Loucy (cell line): ENCODE measurements at regions not wholly inside any gene's neighbourhood (a gene's known extent, or its start where the extent isn't known, plus 50 kb on each side); places are given as distances from the start of the nearest gene placed in this dataset.

Experiments used
- H2AFZ ChIP-seq: fragments of 200-600 bp; sonication (generic); 2 replicates; pipeline ENCODE4 v1.6.0; 2016; ENCODE audit warnings: antibody characterized with exemption, mild to moderate bottlenecking, low read length, moderate library complexity
- H3F3A ChIP-seq: fragments of 200-600 bp; 2 replicates; pipeline ENCODE4 v1.6.0; 2016; ENCODE audit warnings: antibody characterized with exemption, low read depth, mild to moderate bottlenecking
- H3K27me3 ChIP-seq: fragments of 200-600 bp; sonication (generic); 2 replicates; pipeline ENCODE4 v1.6.1; 2014; ENCODE audit warnings: low read length, mild to moderate bottlenecking; ENCODE audit not compliant: insufficient read depth, poor library complexity, severe bottlenecking
- H3K36me3 ChIP-seq: fragments of 200-600 bp; sonication (generic); 2 replicates; pipeline ENCODE4 v1.6.1; 2016; ENCODE audit warnings: low read length; ENCODE audit not compliant: insufficient read depth
- H3K4me1 ChIP-seq: fragments of 200-600 bp; sonication (generic); 2 replicates; pipeline ENCODE4 v1.5.1; 2014; ENCODE audit warnings: low read length, mild to moderate bottlenecking; ENCODE audit not compliant: insufficient read depth, poor library complexity, severe bottlenecking
- H3K4me2 ChIP-seq: fragments of 200-600 bp; sonication (generic); 2 replicates; pipeline ENCODE4 v1.6.0; 2014; ENCODE audit warnings: antibody characterized with exemption, low read length, low read depth, mild to moderate bottlenecking; ENCODE audit not compliant: poor library complexity, severe bottlenecking
- H3K4me3 ChIP-seq: fragments of 200-600 bp; sonication (generic); 2 replicates; pipeline ENCODE4 v1.5.1; 2014; ENCODE audit warnings: low read length, mild to moderate bottlenecking, mixed read lengths; ENCODE audit not compliant: poor library complexity, severe bottlenecking
- H3K79me2 ChIP-seq: fragments of 200-600 bp; sonication (generic); 2 replicates; pipeline ENCODE4 v1.6.1; 2014; ENCODE audit warnings: low read length; ENCODE audit not compliant: insufficient read depth
- H3K9ac ChIP-seq: fragments of 200-600 bp; sonication (generic); 2 replicates; pipeline ENCODE4 v1.6.0; 2014; ENCODE audit warnings: mild to moderate bottlenecking, low read depth, low read length, moderate library complexity; ENCODE audit not compliant: poor library complexity, severe bottlenecking
- H3K9me2 ChIP-seq: fragments of 200-600 bp; sonication (generic); replicated peaks from 2 replicates; pipeline ENCODE4 v1.6.1; 2016; ENCODE audit warnings: low read depth, low read length, mixed read lengths
- H3K9me3 ChIP-seq: fragments of 200-600 bp; sonication (generic); 2 replicates; pipeline ENCODE4 v1.6.1; 2014; ENCODE audit warnings: mild to moderate bottlenecking, antibody characterized with exemption, low read length, low read depth; ENCODE audit not compliant: insufficient read depth
- H4K20me1 ChIP-seq: fragments of 200-600 bp; sonication (generic); 2 replicates; pipeline ENCODE4 v1.6.0; 2014; ENCODE audit warnings: antibody characterized with exemption, low read length, mild to moderate bottlenecking; ENCODE audit not compliant: insufficient read depth, poor library complexity, severe bottlenecking
- EZH2phosphoT487 ChIP-seq: fragments of 200-600 bp; IDR thresholded peaks from 2 replicates; pipeline ENCODE4 v1.6.1; 2018; ENCODE audit warnings: antibody characterized with exemption, mild to moderate bottlenecking, moderate library complexity, borderline replicate concordance
- TF ChIP-seq, protein P1 (sequence below): fragments of 200-600 bp; sonication (generic); conservative IDR thresholded peaks from 2 replicates; pipeline ENCODE4 v1.5.1; 2014; ENCODE audit warnings: mild to moderate bottlenecking, antibody characterized with exemption, low read length

DNA sequence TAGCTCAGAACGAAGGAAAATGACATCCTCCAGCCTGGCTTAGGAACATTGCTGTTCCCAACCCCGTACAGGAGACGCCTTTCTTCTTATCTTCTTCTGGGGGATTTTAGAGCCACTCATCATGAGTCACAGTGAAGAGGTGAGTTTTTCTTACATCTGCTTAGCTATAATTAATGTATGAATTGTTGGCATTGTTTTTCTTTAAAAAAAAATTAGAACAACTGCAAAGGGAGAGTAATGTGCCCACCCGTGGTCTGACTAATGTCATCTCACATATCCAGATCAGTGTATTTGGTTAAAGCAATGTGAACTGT lies 310.6 kb upstream of the TSHZ3 start:
- Histone ChIP-seq H3K9ac (no peak overlapping the region), H4K20me1 (no peaks in the 10 kb centered on the region), H3K79me2 (no peaks in the 10 kb centered on the region), H3K9me3 (peaks cover 3% of the 10 kb centered on the region; the same call in 1 of the 2 replicates), H3K9me2 (no peaks in the 10 kb centered on the region), H2AFZ (no peak overlapping the region), H3K36me3 (no peaks in the 10 kb centered on the region), H3K4me2 (no peak overlapping the region), H3K4me1 (no peaks in the 10 kb centered on the region), H3F3A (no peaks in the 10 kb centered on the region), H3K27me3 (no peaks in the 10 kb centered on the region), H3K4me3 (no peak overlapping the region)
- TF ChIP-seq, protein P1, sequence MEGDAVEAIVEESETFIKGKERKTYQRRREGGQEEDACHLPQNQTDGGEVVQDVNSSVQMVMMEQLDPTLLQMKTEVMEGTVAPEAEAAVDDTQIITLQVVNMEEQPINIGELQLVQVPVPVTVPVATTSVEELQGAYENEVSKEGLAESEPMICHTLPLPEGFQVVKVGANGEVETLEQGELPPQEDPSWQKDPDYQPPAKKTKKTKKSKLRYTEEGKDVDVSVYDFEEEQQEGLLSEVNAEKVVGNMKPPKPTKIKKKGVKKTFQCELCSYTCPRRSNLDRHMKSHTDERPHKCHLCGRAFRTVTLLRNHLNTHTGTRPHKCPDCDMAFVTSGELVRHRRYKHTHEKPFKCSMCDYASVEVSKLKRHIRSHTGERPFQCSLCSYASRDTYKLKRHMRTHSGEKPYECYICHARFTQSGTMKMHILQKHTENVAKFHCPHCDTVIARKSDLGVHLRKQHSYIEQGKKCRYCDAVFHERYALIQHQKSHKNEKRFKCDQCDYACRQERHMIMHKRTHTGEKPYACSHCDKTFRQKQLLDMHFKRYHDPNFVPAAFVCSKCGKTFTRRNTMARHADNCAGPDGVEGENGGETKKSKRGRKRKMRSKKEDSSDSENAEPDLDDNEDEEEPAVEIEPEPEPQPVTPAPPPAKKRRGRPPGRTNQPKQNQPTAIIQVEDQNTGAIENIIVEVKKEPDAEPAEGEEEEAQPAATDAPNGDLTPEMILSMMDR = no peak
- TF ChIP-seq EZH2phosphoT487 = no peak

DNA sequence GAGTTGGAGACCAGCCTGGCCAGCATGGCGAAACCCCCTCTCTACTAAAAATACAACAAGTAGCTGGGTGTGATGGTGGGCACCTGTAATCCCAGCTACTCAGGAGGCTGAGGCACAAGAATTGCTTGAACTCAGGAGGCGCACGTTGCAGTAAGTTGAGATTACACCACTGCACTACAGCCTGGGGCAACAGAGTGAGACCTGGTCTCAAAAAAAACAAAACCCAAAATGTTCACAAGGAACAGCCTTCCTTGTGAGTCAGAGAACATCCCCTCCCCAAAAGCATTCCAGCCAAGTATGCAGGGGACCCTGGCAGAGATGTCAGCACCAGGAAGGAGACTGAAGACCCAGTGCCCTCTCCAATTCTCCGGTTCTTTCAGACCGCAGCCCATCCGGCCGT lies 314.9 kb upstream of the TSHZ3 start:
- Histone ChIP-seq H3K4me1 (no peaks in the 10 kb centered on the region), H3K79me2 (no peaks in the 10 kb centered on the region), H3K36me3 (no peaks in the 10 kb centered on the region), H3F3A (no peaks in the 10 kb centered on the region), H3K4me3 (no peak overlapping the region), H3K4me2 (no peak overlapping the region), H2AFZ (no peak overlapping the region), H3K9me3 (peaks cover 3% of the 10 kb centered on the region; the same call in 1 of the 2 replicates), H4K20me1 (no peaks in the 10 kb centered on the region), H3K27me3 (no peaks in the 10 kb centered on the region), H3K9ac (no peak overlapping the region), H3K9me2 (no peaks in the 10 kb centered on the region)
- no peak for TF ChIP-seq EZH2phosphoT487
- TF ChIP-seq, protein P1 = no peak

DNA sequence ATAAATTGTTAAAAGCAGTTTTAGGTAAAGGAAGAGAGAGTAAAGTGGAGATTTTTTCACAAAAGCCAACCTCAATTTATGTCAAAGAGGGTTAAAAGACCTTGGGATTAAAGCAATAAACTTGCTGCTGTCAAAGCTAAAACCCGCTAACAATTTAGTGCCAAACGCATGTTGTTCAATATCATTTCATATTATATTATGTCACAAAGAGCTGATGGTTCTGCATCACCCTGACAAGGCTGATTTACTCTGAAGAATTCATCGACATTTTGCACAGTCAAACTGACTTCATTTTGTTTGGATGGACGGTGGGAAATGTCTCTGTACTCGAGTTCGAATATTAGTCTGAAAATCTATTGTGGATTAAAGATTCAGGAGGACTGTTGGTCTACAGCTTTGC lies 315.8 kb upstream of the TSHZ3 start:
- no peak overlapping the region for H3K4me3 ChIP-seq
- no peaks in the 10 kb centered on the region for H3K9me2 ChIP-seq
- no peak overlapping the region for H2AFZ ChIP-seq
- H3K9ac ChIP-seq = no peak overlapping the region
- H3K4me2 ChIP-seq = no peak overlapping the region
- H3K4me1 ChIP-seq = no peaks in the 10 kb centered on the region
- no peaks in the 10 kb centered on the region for H3F3A ChIP-seq
- no peaks in the 10 kb centered on the region for H3K36me3 ChIP-seq
- H3K27me3 ChIP-seq = no peaks in the 10 kb centered on the region
- H3K79me2 ChIP-seq = no peaks in the 10 kb centered on the region
- peaks cover 3% of the 10 kb centered on the region; the same call in 1 of the 2 replicates for H3K9me3 ChIP-seq
- H4K20me1 ChIP-seq = no peaks in the 10 kb centered on the region
- TF ChIP-seq EZH2phosphoT487 = no peak
- TF ChIP-seq, protein P1 = no peak
